Stomach (tissue), 8 donors: ENCODE measurements at regions not wholly inside any gene's neighbourhood (a gene's known extent, or its start where the extent isn't known, plus 50 kb on each side); places are given as distances from the start of the nearest gene placed in this dataset.

Experiments used
- DNase-seq, 2 donors: peaks; one replicate each; pipeline versions ENCODE4 v3.0.0 to v3.0.0-alpha.2; 2013 to 2019
- H3K27ac ChIP-seq, 5 donors: fragments of 200-600 bp in 4 of 5; sonication (generic) in 4 of 5; one replicate each; pipeline ENCODE4 v1.5.1; 2013 to 2019; ENCODE audit warnings: mild to moderate bottlenecking in 1 of 5, moderate library complexity in 1 of 5
- H3K27me3 ChIP-seq, 3 donors: fragments of 200-600 bp; sonication (generic); one replicate each; pipeline ENCODE4 v1.5.1; 2017 to 2019; ENCODE audit warnings: mixed run types in 1 of 3
- H3K36me3 ChIP-seq, 4 donors: fragments of 200-600 bp; sonication (generic); 1 replicate in 3 of 4; 2 replicates in 1 of 4; pipeline ENCODE4 v1.5.1; 2016 to 2019
- H3K4me1 ChIP-seq, 4 donors: fragments of 200-600 bp; sonication (generic); one replicate each; pipeline ENCODE4 v1.5.1; 2016 to 2019
- H3K4me3 ChIP-seq, 4 donors: fragments of 200-600 bp; sonication (generic) in 3 of 4; one replicate each; pipeline ENCODE4 v1.5.1; 2016 to 2019; ENCODE audit warnings: mild to moderate bottlenecking in 1 of 4
- H3K9me3 ChIP-seq, 4 donors: fragments of 200-600 bp; sonication (generic); one replicate each; pipeline ENCODE4 v1.5.1; 2016 to 2019
- EP300 ChIP-seq: sonication (generic); formaldehyde crosslinking; IDR thresholded peaks from one replicate; pipeline ENCODE4 v1.6.1; 2017; ENCODE audit warnings: antibody characterized with exemption
- POLR2A ChIP-seq, 4 donors: fragments of 450-650 bp; IDR thresholded peaks; one replicate each; pipeline ENCODE4 v1.6.1; 2016; ENCODE audit warnings: antibody characterized with exemption in 4 of 4, control low read depth in 2 of 4, mild to moderate bottlenecking in 1 of 4, moderate library complexity in 1 of 4
- POLR2AphosphoS5 ChIP-seq, 3 donors: sonication (generic); formaldehyde crosslinking; IDR thresholded peaks; one replicate each; pipeline ENCODE4 v1.6.1; 2016; ENCODE audit warnings: antibody characterized with exemption in 3 of 3
- WGBS, 5 donors: extraction: QIAGEN DNeasy Blood & Tissue Kit in 3 of 5; methylation state at CpG; one replicate each; pipeline versions ENCODE4 v1.1.5 to v1.1.7; 2013 to 2018; 5-methylcytosine and 5-hydroxymethylcytosine counted together
- intact Hi-C: fragments of 100-400 bp; cut with DNase I; formaldehyde crosslinking; loops from one replicate; pipeline ENCODE4 v1.15.1; 2023; ENCODE audit warnings: low total_unique reads
- TF ChIP-seq, protein P1 (sequence below), 7 experiments: fragments of 450-650 bp in 4 of 7; fragments of 200-600 bp in 3 of 7; sonication (generic) in 3 of 7; IDR thresholded peaks; one replicate each; pipeline ENCODE4 v1.5.1; 2016 to 2019; ENCODE audit warnings: antibody characterized with exemption in 7 of 7, control low read depth in 2 of 7, mild to moderate bottlenecking in 1 of 7
- donor health status: healthy with polysubstance abuse.
- donor health status: Bipolar disorder and iron deficiency.
- donor health status: healthy.

DNA sequence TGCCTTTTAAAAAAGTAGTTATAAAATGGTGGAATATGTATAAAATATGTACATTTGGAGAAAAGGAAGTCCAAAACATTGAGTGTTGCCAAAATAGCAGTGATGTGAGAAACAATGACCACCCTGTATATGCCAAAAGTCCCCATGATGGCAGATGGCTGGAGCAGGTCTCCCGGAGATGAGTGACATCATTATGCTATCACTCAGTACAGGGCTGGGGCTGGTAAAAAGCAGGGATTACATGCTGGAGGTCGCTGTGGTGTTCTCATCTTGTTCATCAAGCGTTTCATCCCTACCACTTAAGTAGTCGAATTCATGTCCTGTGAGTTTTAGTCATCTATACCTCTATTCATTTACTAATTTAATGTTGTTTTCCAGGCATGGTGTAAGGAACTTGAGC lies 315.3 kb upstream of the SLC35B3 start:
- no peaks in the 10 kb centered on the region for H3K4me1 ChIP-seq
- no peaks in the 10 kb centered on the region for H3K9me3 ChIP-seq
- no peaks in the 10 kb centered on the region for H3K36me3 ChIP-seq
- H3K27ac ChIP-seq, result no peak overlapping the region
- WGBS, 5 donors, result 75 to 86% (median 80%) methylated on average over 4 of the region's 4 CpGs
- no peak for DNase-seq
- intact Hi-C loops, result no loop called here
- no peaks in the 10 kb centered on the region for H3K27me3 ChIP-seq
- TF ChIP-seq, protein P1, sequence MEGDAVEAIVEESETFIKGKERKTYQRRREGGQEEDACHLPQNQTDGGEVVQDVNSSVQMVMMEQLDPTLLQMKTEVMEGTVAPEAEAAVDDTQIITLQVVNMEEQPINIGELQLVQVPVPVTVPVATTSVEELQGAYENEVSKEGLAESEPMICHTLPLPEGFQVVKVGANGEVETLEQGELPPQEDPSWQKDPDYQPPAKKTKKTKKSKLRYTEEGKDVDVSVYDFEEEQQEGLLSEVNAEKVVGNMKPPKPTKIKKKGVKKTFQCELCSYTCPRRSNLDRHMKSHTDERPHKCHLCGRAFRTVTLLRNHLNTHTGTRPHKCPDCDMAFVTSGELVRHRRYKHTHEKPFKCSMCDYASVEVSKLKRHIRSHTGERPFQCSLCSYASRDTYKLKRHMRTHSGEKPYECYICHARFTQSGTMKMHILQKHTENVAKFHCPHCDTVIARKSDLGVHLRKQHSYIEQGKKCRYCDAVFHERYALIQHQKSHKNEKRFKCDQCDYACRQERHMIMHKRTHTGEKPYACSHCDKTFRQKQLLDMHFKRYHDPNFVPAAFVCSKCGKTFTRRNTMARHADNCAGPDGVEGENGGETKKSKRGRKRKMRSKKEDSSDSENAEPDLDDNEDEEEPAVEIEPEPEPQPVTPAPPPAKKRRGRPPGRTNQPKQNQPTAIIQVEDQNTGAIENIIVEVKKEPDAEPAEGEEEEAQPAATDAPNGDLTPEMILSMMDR (IDR thresholded peaks at IDR 0.05), result no peak
- TF ChIP-seq POLR2A (IDR thresholded peaks at IDR 0.05), result no peak
- no peak for TF ChIP-seq EP300
- no peak for TF ChIP-seq POLR2AphosphoS5 (IDR thresholded peaks at IDR 0.05)
- no peak overlapping the region for H3K4me3 ChIP-seq

DNA sequence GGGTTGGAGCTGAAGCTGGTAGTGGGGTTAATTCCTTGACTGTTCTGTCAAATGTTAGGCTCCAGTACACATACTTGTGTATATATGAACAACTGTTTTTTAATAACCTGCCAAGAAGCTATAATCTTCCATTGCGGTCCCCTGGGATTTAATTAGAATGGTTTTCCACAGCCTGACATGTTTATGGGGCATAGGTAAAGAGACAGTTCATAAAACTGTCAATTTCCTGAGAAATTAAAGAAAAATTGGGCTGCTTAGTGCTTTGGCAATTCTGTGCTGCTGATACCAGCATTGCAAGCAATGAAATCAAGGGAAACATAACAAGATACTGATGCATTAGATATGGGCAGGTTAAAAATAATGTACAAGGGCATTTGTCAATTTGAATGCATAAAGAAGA lies 314.1 kb upstream of the SLC35B3 start:
- DNase-seq, result no peak
- Histone ChIP-seq H3K4me1 (no peaks in the 10 kb centered on the region), H3K27ac (no peak overlapping the region), H3K9me3 (no peaks in the 10 kb centered on the region), H3K4me3 (no peak overlapping the region), H3K27me3 (no peaks in the 10 kb centered on the region), H3K36me3 (no peaks in the 10 kb centered on the region)
- WGBS, 5 donors, result 61 to 88% (median 75%) methylated on average over 1 of the region's 1 CpG
- intact Hi-C loops, result no loop called here
- TF ChIP-seq, protein P1 (IDR thresholded peaks at IDR 0.05), result no peak
- TF ChIP-seq EP300 (no peak), POLR2A (IDR thresholded peaks at IDR 0.05) (no peak), POLR2AphosphoS5 (IDR thresholded peaks at IDR 0.05) (no peak)

DNA sequence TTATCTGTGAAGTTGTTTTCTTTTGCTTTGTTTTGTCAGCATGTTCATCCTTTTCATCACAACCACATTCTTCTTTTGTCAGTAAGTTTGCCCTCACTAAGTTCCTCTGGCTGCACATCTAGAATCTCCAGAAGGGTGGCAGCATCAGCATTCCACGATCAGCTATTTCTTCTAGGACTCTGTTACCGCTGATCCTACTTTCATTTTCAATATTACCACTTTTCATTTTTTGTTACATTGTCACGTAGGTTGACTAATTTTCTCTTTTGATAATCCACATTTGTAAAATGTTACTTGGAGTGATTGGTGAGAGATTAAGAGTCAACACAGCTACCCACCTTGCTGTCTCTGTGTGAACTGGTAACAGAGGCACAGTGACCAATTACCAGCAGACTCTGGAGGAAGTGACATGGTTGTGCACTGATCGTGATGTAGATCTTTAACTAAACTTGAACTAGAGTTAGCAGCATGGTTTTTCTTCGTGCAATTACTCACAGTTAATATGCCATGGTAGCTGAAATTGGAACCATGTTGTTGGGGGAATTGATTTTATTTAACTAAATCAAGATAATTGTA lies 307.9 kb upstream of the SLC35B3 start:
- intact Hi-C loops, result no loop called here
- Histone ChIP-seq H3K27me3 (no peaks in the 10 kb centered on the region), H3K9me3 (no peaks in the 10 kb centered on the region), H3K27ac (no peak overlapping the region), H3K36me3 (no peaks in the 10 kb centered on the region), H3K4me3 (peak overlapping the region; percentile 12 to 27 (median 18)), H3K4me1 (no peaks in the 10 kb centered on the region)
- no peak for DNase-seq
- TF ChIP-seq POLR2A (IDR thresholded peaks at IDR 0.05) (no peak), EP300 (no peak), POLR2AphosphoS5 (IDR thresholded peaks at IDR 0.05) (no peak)
- TF ChIP-seq, protein P1 (IDR thresholded peaks at IDR 0.05), result peak in 1 of 7 experiments; percentile 11
- 31 to 51% (median 34%) methylated on average over 5 of the region's 5 CpGs for WGBS, 5 donors

DNA sequence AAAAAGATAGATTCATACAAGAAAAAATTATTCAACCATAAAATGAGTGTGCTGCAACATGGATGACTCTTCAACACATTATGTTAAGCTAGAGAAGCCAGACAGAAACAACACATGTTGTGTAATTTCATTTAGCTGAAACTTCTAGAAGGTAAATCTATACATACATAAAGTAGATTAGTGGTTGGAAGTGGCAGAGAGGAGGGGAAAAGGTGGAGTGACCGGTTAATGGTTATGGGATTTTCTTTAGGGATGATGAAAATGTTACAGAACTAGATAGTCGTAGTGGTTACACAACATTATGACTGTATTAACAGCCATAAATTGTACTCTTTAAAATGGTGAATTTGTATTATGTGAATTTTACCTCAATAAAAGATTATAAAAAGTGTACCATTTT lies 304.1 kb upstream of the SLC35B3 start:
- TF ChIP-seq POLR2AphosphoS5 (IDR thresholded peaks at IDR 0.05), result no peak
- no peak for TF ChIP-seq POLR2A (IDR thresholded peaks at IDR 0.05)
- TF ChIP-seq, protein P1 (IDR thresholded peaks at IDR 0.05), result no peak
- no peak for TF ChIP-seq EP300
- DNase-seq, result no peak
- no peaks in the 10 kb centered on the region for H3K9me3 ChIP-seq
- 72 to 95% (median 91%) methylated on average over 2 of the region's 2 CpGs for WGBS, 5 donors
- no peaks in the 10 kb centered on the region for H3K36me3 ChIP-seq
- intact Hi-C loops, result no loop called here
- no peak overlapping the region for H3K27ac ChIP-seq
- H3K27me3 ChIP-seq, result no peaks in the 10 kb centered on the region
- no peaks in the 10 kb centered on the region for H3K4me1 ChIP-seq
- no peak overlapping the region for H3K4me3 ChIP-seq
